Natural killer cell treated with Interleukin-12 subunit alpha and Interleukin-12 subunit beta and Interleukin-15 and Interleukin-18, amount 100 ng/mL, for 72 hours (primary cell): ENCODE measurements at regions not wholly inside any gene's neighbourhood (a gene's known extent, or its start where the extent isn't known, plus 50 kb on each side); places are given as distances from the start of the nearest gene placed in this dataset.
"Not testable (repeated sequence)": the region's sequence is repeated elsewhere in the genome, so short reads cannot be mapped to it uniquely, and the experiment has no call there.

Source experiments
- ATAC-seq, 2 donors: fragments of 150-1000 bp; cut with Tn5 transposase in 1 of 2; sonication (Bioruptor Pico), chemical (Tn5 transposase) in 1 of 2; 2 replicates each; pipeline ENCODE4 v1.10.0; 2021
- DNase-seq: peaks from one replicate; pipeline ENCODE4 v3.0.0; 2022; ENCODE audit warnings: low spot score
- H3K27ac Mint-ChIP-seq, 2 donors: 1 replicate in 1 of 2; 2 replicates in 1 of 2; pipeline ENCODE4 v1.8.0; 2022; ENCODE audit warnings: mixed read lengths in 2 of 2, mild to moderate bottlenecking in 1 of 2, moderate library complexity in 1 of 2
- H3K27me3 Mint-ChIP-seq, 2 donors: 1 replicate in 1 of 2; 2 replicates in 1 of 2; pipeline ENCODE4 v1.8.0; 2022; ENCODE audit warnings: mixed read lengths in 2 of 2
- H3K36me3 Mint-ChIP-seq: one replicate; pipeline ENCODE4 v1.8.0; 2022; ENCODE audit warnings: mixed read lengths
- H3K4me1 Mint-ChIP-seq, 2 donors: 1 replicate in 1 of 2; 2 replicates in 1 of 2; pipeline ENCODE4 v1.8.0; 2022; ENCODE audit warnings: low read depth in 2 of 2, mixed read lengths in 2 of 2, mild to moderate bottlenecking in 1 of 2
- H3K4me3 Mint-ChIP-seq: one replicate; pipeline ENCODE4 v1.8.0; 2022; ENCODE audit warnings: mixed read lengths
- H3K9me3 Mint-ChIP-seq: 2 replicates; pipeline ENCODE4 v1.8.0; 2022; ENCODE audit warnings: mixed read lengths

GRCh38 chrX:10676235-10676957 lies 56.0 kb upstream of the MID1 start:
- H3K4me3 Mint-ChIP-seq = no peak overlapping the region
- DNase-seq (no peak), ATAC-seq (no peak)
- H3K27me3 Mint-ChIP-seq = peaks cover 0 to 7% of the 10 kb centered on the region in 2 donors
- H3K9me3 Mint-ChIP-seq = no peaks in the 10 kb centered on the region
- H3K4me1 Mint-ChIP-seq = no peaks in the 10 kb centered on the region
- H3K36me3 Mint-ChIP-seq = no peaks in the 10 kb centered on the region
- no peak overlapping the region for H3K27ac Mint-ChIP-seq

DNA sequence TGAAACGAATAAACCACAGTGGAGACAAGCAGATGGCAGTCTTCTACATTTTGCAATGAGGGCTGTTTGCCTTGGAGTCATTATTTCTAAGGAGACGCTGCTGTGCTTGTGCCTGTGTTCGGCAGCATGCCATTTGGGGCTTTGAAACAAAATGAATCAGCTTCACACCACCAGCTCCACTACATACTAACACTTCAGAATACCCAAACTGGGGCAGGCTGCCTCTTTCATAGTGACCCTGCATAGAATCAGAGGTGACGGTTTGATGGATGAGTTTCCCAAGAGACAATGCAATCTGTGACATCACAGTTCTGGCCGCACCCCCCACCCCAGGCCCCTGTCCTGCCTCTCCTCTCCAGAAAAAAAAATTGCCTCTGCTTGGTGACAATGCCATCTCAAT lies 57.1 kb upstream of the MID1 start:
- no peak for DNase-seq
- Mint-ChIP-seq H3K27me3 (peaks cover 0 to 7% of the 10 kb centered on the region in 2 donors), H3K36me3 (no peaks in the 10 kb centered on the region), H3K27ac (no peak overlapping the region), H3K4me3 (no peak overlapping the region), H3K9me3 (no peaks in the 10 kb centered on the region), H3K4me1 (no peaks in the 10 kb centered on the region)
- ATAC-seq = no peak

DNA sequence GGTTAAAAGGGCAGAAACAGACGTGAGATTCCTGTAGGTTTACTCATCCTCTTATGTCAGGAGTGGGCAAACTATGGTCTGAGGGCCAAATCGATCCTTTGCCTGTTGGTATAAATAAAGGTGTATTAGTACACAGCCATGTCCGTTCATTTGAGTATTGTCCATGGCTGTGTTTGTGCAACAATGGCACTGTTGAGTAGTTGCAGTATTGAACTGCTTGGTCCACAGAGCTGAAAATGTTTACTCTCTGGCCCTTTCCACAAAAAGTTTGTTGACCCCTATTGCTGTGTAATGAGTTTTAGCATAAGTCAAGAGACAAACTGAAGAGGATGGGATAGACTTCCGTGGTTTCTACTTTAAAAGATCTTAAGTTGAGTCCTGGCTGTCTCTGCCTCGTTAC lies 59.0 kb upstream of the MID1 start:
- Mint-ChIP-seq H3K27ac (no peak overlapping the region), H3K4me1 (no peaks in the 10 kb centered on the region), H3K9me3 (no peaks in the 10 kb centered on the region), H3K27me3 (peaks cover 0 to 4% of the 10 kb centered on the region in 2 donors), H3K4me3 (no peak overlapping the region), H3K36me3 (no peaks in the 10 kb centered on the region)
- DNase-seq = no peak
- ATAC-seq = no peak

GRCh38 chrX:10681167-10681566 lies 60.8 kb upstream of the MID1 start:
- H3K27me3 Mint-ChIP-seq = peaks cover 0 to 4% of the 10 kb centered on the region in 2 donors
- H3K9me3 Mint-ChIP-seq = no peaks in the 10 kb centered on the region
- no peak overlapping the region for H3K4me3 Mint-ChIP-seq
- no peak for DNase-seq
- H3K4me1 Mint-ChIP-seq = no peaks in the 10 kb centered on the region
- H3K36me3 Mint-ChIP-seq = no peaks in the 10 kb centered on the region
- ATAC-seq = no peak
- no peak overlapping the region for H3K27ac Mint-ChIP-seq

DNA sequence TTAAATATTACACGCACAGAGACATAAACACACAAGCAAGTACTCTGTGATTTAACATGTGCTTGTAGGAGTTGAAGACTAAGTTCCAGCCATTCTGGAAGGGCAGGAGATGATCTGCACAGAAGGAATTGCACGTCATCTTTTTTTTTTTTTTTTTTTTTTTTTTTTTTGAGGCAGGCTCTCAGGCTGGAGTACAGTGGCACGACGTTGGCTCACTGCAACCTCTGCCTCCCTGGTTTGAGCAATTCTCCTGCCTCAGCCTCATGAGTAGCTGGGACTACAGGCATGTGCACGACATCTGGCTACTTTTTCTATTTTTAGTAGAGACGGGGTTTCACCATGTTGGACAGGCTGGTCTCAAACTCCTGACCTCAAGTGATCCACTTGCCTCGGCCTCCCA lies 63.2 kb upstream of the MID1 start:
- not testable (repeated sequence) for H3K4me1 Mint-ChIP-seq, H3K9me3 Mint-ChIP-seq, H3K36me3 Mint-ChIP-seq, ATAC-seq, DNase-seq, H3K27ac Mint-ChIP-seq, H3K4me3 Mint-ChIP-seq, H3K27me3 Mint-ChIP-seq

- DNase-seq (no peak), ATAC-seq (no peak)
- H3K9me3 Mint-ChIP-seq = peaks cover 3% of the 10 kb centered on the region
- H3K27ac Mint-ChIP-seq = no peak overlapping the region
- H3K27me3 Mint-ChIP-seq = no peaks in the 10 kb centered on the region
- H3K4me3 Mint-ChIP-seq = no peak overlapping the region
- H3K36me3 Mint-ChIP-seq = no peaks in the 10 kb centered on the region
- H3K4me1 Mint-ChIP-seq = no peaks in the 10 kb centered on the region
These were observed 65.7 kb upstream of the MID1 start for GRCh38 chrX:10685923-10686595.

DNA sequence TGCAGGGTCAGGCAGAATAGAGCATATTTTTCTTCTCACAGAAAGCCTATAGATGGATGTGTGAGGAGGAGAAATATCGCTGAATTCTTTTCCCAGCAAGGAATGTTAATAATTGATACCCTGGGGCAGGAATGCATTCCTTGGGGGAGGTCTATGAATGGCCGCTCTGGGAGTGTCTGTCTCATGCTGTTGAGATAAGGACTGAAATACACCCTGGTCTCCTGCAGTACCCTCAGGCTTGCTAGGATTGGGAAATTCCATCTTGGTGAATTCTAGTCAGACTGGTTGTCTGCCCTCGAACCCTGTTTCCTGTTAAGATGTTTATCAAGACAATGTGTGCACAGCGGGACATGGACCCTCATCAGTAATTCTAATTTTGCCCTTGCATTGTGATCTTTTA lies 71.4 kb upstream of the MID1 start:
- not testable (repeated sequence) for ATAC-seq, H3K27me3 Mint-ChIP-seq, H3K9me3 Mint-ChIP-seq, H3K4me1 Mint-ChIP-seq, H3K4me3 Mint-ChIP-seq, H3K27ac Mint-ChIP-seq, DNase-seq, H3K36me3 Mint-ChIP-seq

- DNase-seq (no peak), ATAC-seq (no peak)
- Mint-ChIP-seq H3K4me1 (no peaks in the 10 kb centered on the region), H3K36me3 (no peaks in the 10 kb centered on the region), H3K4me3 (no peak overlapping the region), H3K9me3 (no peaks in the 10 kb centered on the region), H3K27me3 (peaks cover 0 to 3% of the 10 kb centered on the region in 2 donors), H3K27ac (no peak overlapping the region)
These were observed 77.4 kb upstream of the MID1 start for GRCh38 chrX:10697616-10698317.

DNA sequence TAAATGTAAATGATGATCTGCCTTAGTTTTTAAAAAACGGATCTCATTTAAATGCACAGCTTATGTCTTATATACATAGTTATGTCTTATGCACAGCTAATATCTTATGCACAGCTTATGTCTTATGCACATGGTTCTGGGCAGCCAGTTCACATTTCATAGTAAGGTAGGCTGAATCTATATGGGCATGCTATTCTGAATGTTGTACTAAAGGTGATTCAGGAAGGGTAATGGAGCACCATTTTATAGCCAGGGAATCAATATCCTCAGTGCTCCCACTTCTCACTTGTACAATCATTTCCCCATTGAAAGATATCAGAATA lies 77.9 kb upstream of the MID1 start:
- Mint-ChIP-seq H3K27ac (no peak overlapping the region), H3K9me3 (no peaks in the 10 kb centered on the region), H3K4me1 (no peaks in the 10 kb centered on the region), H3K27me3 (peaks cover 0 to 3% of the 10 kb centered on the region in 2 donors), H3K36me3 (no peaks in the 10 kb centered on the region), H3K4me3 (no peak overlapping the region)
- DNase-seq (no peak), ATAC-seq (no peak)

DNA sequence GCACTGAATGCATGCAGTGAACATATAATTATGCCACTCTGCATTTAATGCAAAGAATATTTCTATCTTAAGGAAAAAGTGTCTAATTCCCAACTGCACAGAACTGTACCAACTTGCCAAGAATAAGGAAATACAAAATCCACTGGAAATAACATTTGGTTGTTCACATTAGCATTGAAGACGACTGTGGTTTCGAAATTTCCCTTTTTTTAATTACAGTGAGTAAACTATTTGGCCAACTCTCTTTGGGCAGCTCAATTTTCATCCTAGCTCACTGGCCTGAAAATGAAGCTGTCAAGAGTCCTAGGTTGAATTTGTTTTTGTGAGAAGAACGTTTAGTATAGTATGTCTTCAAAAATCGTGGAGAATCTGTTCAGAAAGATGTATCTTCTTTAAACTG lies 81.6 kb upstream of the MID1 start:
- Mint-ChIP-seq H3K27ac (no peak overlapping the region), H3K9me3 (no peaks in the 10 kb centered on the region), H3K4me3 (no peak overlapping the region), H3K4me1 (no peaks in the 10 kb centered on the region), H3K36me3 (no peaks in the 10 kb centered on the region), H3K27me3 (peaks cover 0 to 3% of the 10 kb centered on the region in 2 donors)
- DNase-seq (no peak), ATAC-seq (no peak)

DNA sequence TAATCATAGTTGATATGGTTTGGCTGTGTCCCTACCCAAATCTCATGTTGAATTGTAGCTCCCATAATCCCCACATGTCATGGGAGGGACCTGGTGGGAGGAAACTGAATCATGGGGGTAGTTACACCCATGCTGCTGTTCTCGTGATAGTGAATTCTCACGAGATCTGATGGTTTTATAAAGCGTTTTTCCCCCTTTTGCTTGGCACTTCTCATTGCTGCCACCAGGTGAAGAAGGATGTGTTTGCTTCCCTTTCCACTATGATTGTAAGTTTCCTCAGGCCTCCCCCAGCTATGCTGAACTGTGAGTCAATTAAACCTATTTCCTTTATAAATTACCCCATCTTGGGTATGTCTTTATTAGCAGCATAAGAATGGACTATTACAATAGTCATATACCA lies 86.0 kb upstream of the MID1 start:
- H3K27ac Mint-ChIP-seq, DNase-seq, ATAC-seq, H3K4me1 Mint-ChIP-seq, H3K4me3 Mint-ChIP-seq, H3K9me3 Mint-ChIP-seq, H3K36me3 Mint-ChIP-seq, H3K27me3 Mint-ChIP-seq: not testable (repeated sequence)

- ATAC-seq = no peak
- Mint-ChIP-seq H3K27ac (no peak overlapping the region), H3K9me3 (no peaks in the 10 kb centered on the region), H3K4me1 (no peaks in the 10 kb centered on the region), H3K27me3 (peaks cover 0 to 2% of the 10 kb centered on the region in 2 donors), H3K36me3 (no peaks in the 10 kb centered on the region), H3K4me3 (no peak overlapping the region)
- no peak for DNase-seq
These were observed 87.4 kb upstream of the MID1 start for GRCh38 chrX:10707773-10708172.

GRCh38 chrX:10709276-10709675 lies 88.9 kb upstream of the MID1 start:
- Mint-ChIP-seq H3K36me3 (no peaks in the 10 kb centered on the region), H3K27me3 (peaks cover 0 to 2% of the 10 kb centered on the region in 2 donors), H3K4me3 (no peak overlapping the region), H3K27ac (no peak overlapping the region), H3K9me3 (no peaks in the 10 kb centered on the region), H3K4me1 (no peaks in the 10 kb centered on the region)
- no peak for ATAC-seq
- DNase-seq = no peak

DNA sequence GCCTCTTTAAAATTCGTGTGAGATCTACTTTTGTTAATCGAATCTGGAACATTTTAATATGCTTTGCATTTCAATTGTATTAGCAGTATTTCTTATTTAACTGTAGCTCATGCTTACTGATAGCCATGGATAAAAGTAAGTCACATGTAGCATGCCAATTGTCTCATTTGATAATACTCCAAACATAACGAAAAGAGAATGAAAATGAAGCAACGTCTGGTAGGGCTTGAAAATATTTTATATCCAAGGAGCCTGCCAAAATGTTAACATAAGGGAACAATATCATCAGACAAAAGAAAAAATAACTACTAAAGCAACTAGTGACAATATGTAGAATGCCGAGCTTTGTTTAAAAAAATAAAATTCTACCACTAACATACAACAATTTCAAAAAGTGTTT lies 94.1 kb upstream of the MID1 start:
- no peak for DNase-seq
- H3K4me3 Mint-ChIP-seq = no peak overlapping the region
- no peak for ATAC-seq
- no peaks in the 10 kb centered on the region for H3K9me3 Mint-ChIP-seq
- peaks cover 0 to 2% of the 10 kb centered on the region in 2 donors for H3K27me3 Mint-ChIP-seq
- no peaks in the 10 kb centered on the region for H3K4me1 Mint-ChIP-seq
- no peaks in the 10 kb centered on the region for H3K36me3 Mint-ChIP-seq
- no peak overlapping the region for H3K27ac Mint-ChIP-seq
